ENCODE measurements at regions not wholly inside any gene's neighbourhood (a gene's known extent, or its start where the extent isn't known, plus 50 kb on each side); places are given as distances from the start of the nearest gene placed in this dataset.
A peak's percentile ranks its signal among the peaks of the same experiment; 100 is the strongest.

GRCh38 chr12:125412506-125412905 is 347.3 kb downstream of the AACS start:
- H2AFZ ChIP-seq = no peak overlapping the region
- no peaks in the 10 kb centered on the region for H3K27me3 ChIP-seq (ENCODE audit: insufficient read depth)
- H3K79me2 ChIP-seq (replicated peaks; ENCODE audit: insufficient read depth) = no peaks in the 10 kb centered on the region
- Mint-ChIP-seq H3K27ac (peak overlapping the region; percentile 30), H3K27me3 (ENCODE audit: insufficient read depth, low read depth, poor library complexity) (peaks cover 14% of the 10 kb centered on the region), H3K9me3 (peaks cover 3% of the 10 kb centered on the region; the same call in 1 of the 3 replicates), H3K4me3 (no peak overlapping the region), H3K36me3 (ENCODE audit: low read depth) (peaks cover 30% of the 10 kb centered on the region), H3K4me1 (peaks cover 9% of the 10 kb centered on the region; the same call in 2 of the 3 replicates)
- no peaks in the 10 kb centered on the region for H3K9me2 ChIP-seq (ENCODE audit: insufficient read depth)
- no peak for TF ChIP-seq POLR2AphosphoS5 (IDR thresholded peaks at IDR 0.05; ENCODE audit: low read depth)
- no peak for TF ChIP-seq ZNF331 (CRISPR knock-in tag; IDR thresholded peaks at IDR 0.05; ENCODE audit: low read depth)
- TF ChIP-seq, protein P1, sequence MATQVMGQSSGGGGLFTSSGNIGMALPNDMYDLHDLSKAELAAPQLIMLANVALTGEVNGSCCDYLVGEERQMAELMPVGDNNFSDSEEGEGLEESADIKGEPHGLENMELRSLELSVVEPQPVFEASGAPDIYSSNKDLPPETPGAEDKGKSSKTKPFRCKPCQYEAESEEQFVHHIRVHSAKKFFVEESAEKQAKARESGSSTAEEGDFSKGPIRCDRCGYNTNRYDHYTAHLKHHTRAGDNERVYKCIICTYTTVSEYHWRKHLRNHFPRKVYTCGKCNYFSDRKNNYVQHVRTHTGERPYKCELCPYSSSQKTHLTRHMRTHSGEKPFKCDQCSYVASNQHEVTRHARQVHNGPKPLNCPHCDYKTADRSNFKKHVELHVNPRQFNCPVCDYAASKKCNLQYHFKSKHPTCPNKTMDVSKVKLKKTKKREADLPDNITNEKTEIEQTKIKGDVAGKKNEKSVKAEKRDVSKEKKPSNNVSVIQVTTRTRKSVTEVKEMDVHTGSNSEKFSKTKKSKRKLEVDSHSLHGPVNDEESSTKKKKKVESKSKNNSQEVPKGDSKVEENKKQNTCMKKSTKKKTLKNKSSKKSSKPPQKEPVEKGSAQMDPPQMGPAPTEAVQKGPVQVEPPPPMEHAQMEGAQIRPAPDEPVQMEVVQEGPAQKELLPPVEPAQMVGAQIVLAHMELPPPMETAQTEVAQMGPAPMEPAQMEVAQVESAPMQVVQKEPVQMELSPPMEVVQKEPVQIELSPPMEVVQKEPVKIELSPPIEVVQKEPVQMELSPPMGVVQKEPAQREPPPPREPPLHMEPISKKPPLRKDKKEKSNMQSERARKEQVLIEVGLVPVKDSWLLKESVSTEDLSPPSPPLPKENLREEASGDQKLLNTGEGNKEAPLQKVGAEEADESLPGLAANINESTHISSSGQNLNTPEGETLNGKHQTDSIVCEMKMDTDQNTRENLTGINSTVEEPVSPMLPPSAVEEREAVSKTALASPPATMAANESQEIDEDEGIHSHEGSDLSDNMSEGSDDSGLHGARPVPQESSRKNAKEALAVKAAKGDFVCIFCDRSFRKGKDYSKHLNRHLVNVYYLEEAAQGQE (IDR thresholded peaks at IDR 0.05; ENCODE audit: unreplicated experiment) = no peak
- no peak for TF ChIP-seq JUNB (IDR thresholded peaks at IDR 0.05; ENCODE audit: unreplicated experiment)
- no peak for TF ChIP-seq STAT1 (IDR thresholded peaks at IDR 0.05; ENCODE audit: unreplicated experiment)
- TF ChIP-seq, protein P2, sequence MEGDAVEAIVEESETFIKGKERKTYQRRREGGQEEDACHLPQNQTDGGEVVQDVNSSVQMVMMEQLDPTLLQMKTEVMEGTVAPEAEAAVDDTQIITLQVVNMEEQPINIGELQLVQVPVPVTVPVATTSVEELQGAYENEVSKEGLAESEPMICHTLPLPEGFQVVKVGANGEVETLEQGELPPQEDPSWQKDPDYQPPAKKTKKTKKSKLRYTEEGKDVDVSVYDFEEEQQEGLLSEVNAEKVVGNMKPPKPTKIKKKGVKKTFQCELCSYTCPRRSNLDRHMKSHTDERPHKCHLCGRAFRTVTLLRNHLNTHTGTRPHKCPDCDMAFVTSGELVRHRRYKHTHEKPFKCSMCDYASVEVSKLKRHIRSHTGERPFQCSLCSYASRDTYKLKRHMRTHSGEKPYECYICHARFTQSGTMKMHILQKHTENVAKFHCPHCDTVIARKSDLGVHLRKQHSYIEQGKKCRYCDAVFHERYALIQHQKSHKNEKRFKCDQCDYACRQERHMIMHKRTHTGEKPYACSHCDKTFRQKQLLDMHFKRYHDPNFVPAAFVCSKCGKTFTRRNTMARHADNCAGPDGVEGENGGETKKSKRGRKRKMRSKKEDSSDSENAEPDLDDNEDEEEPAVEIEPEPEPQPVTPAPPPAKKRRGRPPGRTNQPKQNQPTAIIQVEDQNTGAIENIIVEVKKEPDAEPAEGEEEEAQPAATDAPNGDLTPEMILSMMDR (conservative IDR thresholded peaks at IDR 0.05; ENCODE audit: low read depth in 2 of 2) = no peak
- TF ChIP-seq EZH2phosphoT487 (IDR thresholded peaks at IDR 0.05; ENCODE audit: unreplicated experiment) = no peak
- TF ChIP-seq CREB1 (CRISPR knock-in tag; IDR thresholded peaks at IDR 0.05; ENCODE audit: low read depth) = no peak
- no peak for TF ChIP-seq EZH2 (IDR thresholded peaks at IDR 0.05; ENCODE audit: low read depth, unreplicated experiment)
- no peaks in the 10 kb centered on the region; the same call in 1 of the 2 replicates for H4K20me1 ChIP-seq (replicated peaks; ENCODE audit: insufficient read depth)
- H3K4me2 ChIP-seq = no peak overlapping the region
- H3K36me3 ChIP-seq (ENCODE audit: insufficient read depth) = no peaks in the 10 kb centered on the region
- DNase-seq (ENCODE audit: low spot score) (no peak), ATAC-seq (no peak)
- peak overlapping the region; percentile 50; the same call in 1 of the 2 replicates for H3K27ac ChIP-seq (ENCODE audit: low read depth)
- no peaks in the 10 kb centered on the region for H3K4me1 ChIP-seq (ENCODE audit: insufficient read depth)
- no peaks in the 10 kb centered on the region for H3F3A ChIP-seq (replicated peaks; ENCODE audit: low read depth)
- no peak overlapping the region for H3K4me3 ChIP-seq

- H3K36me3 ChIP-seq (ENCODE audit: insufficient read depth) = no peaks in the 10 kb centered on the region
- no peaks in the 10 kb centered on the region for H3F3A ChIP-seq (replicated peaks; ENCODE audit: low read depth)
- Mint-ChIP-seq H3K9me3 (peaks cover 27% of the 10 kb centered on the region), H3K27me3 (ENCODE audit: insufficient read depth, low read depth, poor library complexity) (peaks cover 2% of the 10 kb centered on the region), H3K36me3 (ENCODE audit: low read depth) (peaks cover 69% of the 10 kb centered on the region), H3K4me3 (no peak overlapping the region), H3K4me1 (peaks cover 18% of the 10 kb centered on the region), H3K27ac (no peak overlapping the region; the same call in 1 of the 2 replicates)
- TF ChIP-seq POLR2AphosphoS5 (IDR thresholded peaks at IDR 0.05; ENCODE audit: low read depth) (no peak), NANOG (IDR thresholded peaks at IDR 0.05; ENCODE audit: borderline replicate concordance) (no peak), STAT1 (IDR thresholded peaks at IDR 0.05; ENCODE audit: unreplicated experiment) (no peak)
- no peak for ATAC-seq
- no peak overlapping the region for H3K4me2 ChIP-seq
- no peak overlapping the region for H3K4me3 ChIP-seq
- no peaks in the 10 kb centered on the region for H3K79me2 ChIP-seq (replicated peaks; ENCODE audit: insufficient read depth)
- DNase-seq (ENCODE audit: low spot score) = no peak
- no peaks in the 10 kb centered on the region; the same call in 1 of the 2 replicates for H4K20me1 ChIP-seq (replicated peaks; ENCODE audit: insufficient read depth)
- no peaks in the 10 kb centered on the region for H3K27me3 ChIP-seq (ENCODE audit: insufficient read depth)
- no peak overlapping the region for H2AFZ ChIP-seq
- peaks cover 6% of the 10 kb centered on the region; the same call in 1 of the 2 replicates for H3K4me1 ChIP-seq (ENCODE audit: insufficient read depth)
- no peak overlapping the region for H3K27ac ChIP-seq (ENCODE audit: low read depth)
- H3K9me2 ChIP-seq (ENCODE audit: insufficient read depth) = peaks cover 8% of the 10 kb centered on the region; the same call in 1 of the 2 replicates
Observed at GRCh38 chr12:125417446-125417845, 352.2 kb downstream of the AACS start.
